IMR-90 (cell line): ENCODE measurements at regions not wholly inside any gene's neighbourhood (a gene's known extent, or its start where the extent isn't known, plus 50 kb on each side); places are given as distances from the start of the nearest gene placed in this dataset.

Experiments
- BHLHE40 ChIP-seq: fragments of 150-350 bp; IDR thresholded peaks from 2 replicates; pipeline ENCODE4 v1.6.1; 2016; ENCODE audit warnings: mild to moderate bottlenecking, low read depth, low read length
- TF ChIP-seq, protein P1 (sequence below): conservative IDR thresholded peaks from 2 replicates; pipeline ENCODE4 v1.5.1; 2012; ENCODE audit warnings: mild to moderate bottlenecking, low read depth, low read length, improper control_type of control experiment

- TF ChIP-seq, protein P1, sequence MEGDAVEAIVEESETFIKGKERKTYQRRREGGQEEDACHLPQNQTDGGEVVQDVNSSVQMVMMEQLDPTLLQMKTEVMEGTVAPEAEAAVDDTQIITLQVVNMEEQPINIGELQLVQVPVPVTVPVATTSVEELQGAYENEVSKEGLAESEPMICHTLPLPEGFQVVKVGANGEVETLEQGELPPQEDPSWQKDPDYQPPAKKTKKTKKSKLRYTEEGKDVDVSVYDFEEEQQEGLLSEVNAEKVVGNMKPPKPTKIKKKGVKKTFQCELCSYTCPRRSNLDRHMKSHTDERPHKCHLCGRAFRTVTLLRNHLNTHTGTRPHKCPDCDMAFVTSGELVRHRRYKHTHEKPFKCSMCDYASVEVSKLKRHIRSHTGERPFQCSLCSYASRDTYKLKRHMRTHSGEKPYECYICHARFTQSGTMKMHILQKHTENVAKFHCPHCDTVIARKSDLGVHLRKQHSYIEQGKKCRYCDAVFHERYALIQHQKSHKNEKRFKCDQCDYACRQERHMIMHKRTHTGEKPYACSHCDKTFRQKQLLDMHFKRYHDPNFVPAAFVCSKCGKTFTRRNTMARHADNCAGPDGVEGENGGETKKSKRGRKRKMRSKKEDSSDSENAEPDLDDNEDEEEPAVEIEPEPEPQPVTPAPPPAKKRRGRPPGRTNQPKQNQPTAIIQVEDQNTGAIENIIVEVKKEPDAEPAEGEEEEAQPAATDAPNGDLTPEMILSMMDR: no peak
- TF ChIP-seq BHLHE40: no peak
Measured at GRCh38 chr4:185945252-185945651, 123.7 kb upstream of the TLR3 start.
